HG03135 (cell line): ENCODE measurements at regions not wholly inside any gene's neighbourhood (a gene's known extent, or its start where the extent isn't known, plus 50 kb on each side); places are given as distances from the start of the nearest gene placed in this dataset.
A peak's percentile ranks its signal among the peaks of the same experiment; 100 is the strongest.

Source experiments
- ATAC-seq: cut with Tn5 transposase; IDR thresholded peaks from one replicate; pipeline ENCODE4 v1.9.1; 2021; ENCODE audit warnings: mild to moderate bottlenecking, moderate library complexity; ENCODE audit not compliant: unreplicated experiment

GRCh38 chr5:124444147-124444775 lies 302.2 kb downstream of the ZNF608 start:
- ATAC-seq: peak; percentile 99

- ATAC-seq: no peak
These were observed 306.0 kb downstream of the ZNF608 start for GRCh38 chr5:124440471-124440870.

- no peak for ATAC-seq
These were observed 306.8 kb downstream of the ZNF608 start for GRCh38 chr5:124439609-124440008.

- ATAC-seq: no peak
These were observed 307.5 kb downstream of the ZNF608 start for GRCh38 chr5:124438903-124439281.

GRCh38 chr5:124438026-124438902 lies 308.2 kb downstream of the ZNF608 start:
- no peak for ATAC-seq

GRCh38 chr5:124436294-124436693 lies 310.1 kb downstream of the ZNF608 start:
- ATAC-seq: no peak

- no peak for ATAC-seq
These were observed 313.3 kb downstream of the ZNF608 start for GRCh38 chr5:124433170-124433569.

GRCh38 chr5:124421584-124421983 lies 324.9 kb downstream of the ZNF608 start:
- no peak for ATAC-seq

GRCh38 chr5:124420952-124421351 lies 325.5 kb downstream of the ZNF608 start:
- no peak for ATAC-seq

GRCh38 chr5:124419531-124419930 lies 326.9 kb downstream of the ZNF608 start:
- no peak for ATAC-seq

GRCh38 chr5:124418390-124418789 lies 328.0 kb downstream of the ZNF608 start:
- no peak for ATAC-seq

GRCh38 chr5:124417196-124417595 lies 329.2 kb downstream of the ZNF608 start:
- ATAC-seq: no peak

- no peak for ATAC-seq
These were observed 329.8 kb downstream of the ZNF608 start for GRCh38 chr5:124416627-124417026.

GRCh38 chr5:124414973-124415372 lies 331.5 kb downstream of the ZNF608 start:
- ATAC-seq: no peak

- ATAC-seq: peak; percentile 95
These were observed 335.6 kb downstream of the ZNF608 start for GRCh38 chr5:124410539-124411488.

- ATAC-seq: no peak
These were observed 337.5 kb downstream of the ZNF608 start for GRCh38 chr5:124408738-124409453.

GRCh38 chr5:124404796-124405195 lies 341.6 kb downstream of the ZNF608 start:
- no peak for ATAC-seq

- ATAC-seq: no peak
These were observed 343.2 kb downstream of the ZNF608 start for GRCh38 chr5:124403281-124403680.

GRCh38 chr5:124402144-124402581 lies 344.3 kb downstream of the ZNF608 start:
- no peak for ATAC-seq

GRCh38 chr5:124401476-124402143 lies 344.8 kb downstream of the ZNF608 start:
- no peak for ATAC-seq
